Duodenal mucosa (tissue), 2 donors: ENCODE measurements at regions not wholly inside any gene's neighbourhood (a gene's known extent, or its start where the extent isn't known, plus 50 kb on each side); places are given as distances from the start of the nearest gene placed in this dataset.

Experiments
- H3K27ac ChIP-seq: one replicate; pipeline ENCODE4 v1.7.0; 2013; ENCODE audit warnings: low read depth, low read length
- H3K27me3 ChIP-seq, 2 donors: one replicate each; pipeline ENCODE4 v1.7.0; 2013; ENCODE audit warnings: low read length in 2 of 2, control low read depth in 1 of 2; ENCODE audit not compliant: insufficient read depth in 2 of 2, control insufficient read depth in 1 of 2
- H3K36me3 ChIP-seq, 2 donors: one replicate each; pipeline ENCODE4 v1.7.0; 2013; ENCODE audit warnings: low read length in 2 of 2, control low read depth in 1 of 2; ENCODE audit not compliant: insufficient read depth in 2 of 2, control insufficient read depth in 1 of 2
- H3K4me1 ChIP-seq, 2 donors: one replicate each; pipeline ENCODE4 v1.7.0; 2013; ENCODE audit warnings: low read length in 2 of 2, control low read depth in 1 of 2; ENCODE audit not compliant: insufficient read depth in 2 of 2, control insufficient read depth in 1 of 2
- H3K4me3 ChIP-seq, 2 donors: one replicate each; pipeline ENCODE4 v1.7.0; 2013; ENCODE audit warnings: low read length in 2 of 2, low read depth in 1 of 2
- H3K9ac ChIP-seq, 2 donors: one replicate each; pipeline ENCODE4 v1.7.0; 2013; ENCODE audit warnings: low read length in 2 of 2, low read depth in 1 of 2
- H3K9me3 ChIP-seq, 2 donors: one replicate each; pipeline ENCODE4 v1.7.0; 2013; ENCODE audit warnings: low read length in 2 of 2, control low read depth in 1 of 2; ENCODE audit not compliant: control insufficient read depth in 1 of 2

DNA sequence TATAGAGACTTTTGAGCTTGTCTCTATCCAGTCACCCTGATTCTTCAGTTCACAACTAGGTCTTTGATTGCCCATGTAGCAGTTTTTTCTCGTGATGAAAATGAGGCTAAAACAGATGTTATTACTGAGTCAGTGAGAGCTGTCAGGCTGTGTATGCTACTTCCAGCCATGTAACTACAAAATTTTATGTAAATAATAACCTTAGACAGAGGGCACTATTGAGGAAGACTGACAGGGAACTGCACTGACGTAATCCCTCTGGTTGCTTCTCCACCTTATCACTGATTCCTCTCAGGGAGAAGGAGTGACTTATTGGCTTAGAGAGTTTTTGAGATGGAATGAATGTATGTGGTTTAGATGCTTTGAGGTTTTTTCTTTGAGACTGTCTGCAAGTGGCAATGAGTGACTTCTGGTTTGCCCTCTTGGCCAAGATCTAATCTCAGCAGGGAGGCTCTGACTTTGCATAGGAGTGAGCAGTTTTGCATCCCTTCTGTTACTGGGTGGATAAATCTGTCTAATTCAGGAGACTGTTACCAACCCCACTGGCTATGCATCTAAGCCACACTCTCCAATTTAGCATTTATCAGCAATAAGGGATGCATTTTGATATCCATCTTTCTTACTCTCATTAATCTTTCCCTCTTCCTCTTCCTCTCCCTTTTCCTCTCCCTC is 555.2 kb upstream of the FANCL start:
- no peaks in the 10 kb centered on the region for H3K36me3 ChIP-seq
- H3K4me3 ChIP-seq: no peak overlapping the region
- H3K27ac ChIP-seq: no peak overlapping the region
- no peaks in the 10 kb centered on the region for H3K9me3 ChIP-seq
- H3K27me3 ChIP-seq: no peaks in the 10 kb centered on the region
- no peaks in the 10 kb centered on the region for H3K4me1 ChIP-seq
- H3K9ac ChIP-seq: no peak overlapping the region

DNA sequence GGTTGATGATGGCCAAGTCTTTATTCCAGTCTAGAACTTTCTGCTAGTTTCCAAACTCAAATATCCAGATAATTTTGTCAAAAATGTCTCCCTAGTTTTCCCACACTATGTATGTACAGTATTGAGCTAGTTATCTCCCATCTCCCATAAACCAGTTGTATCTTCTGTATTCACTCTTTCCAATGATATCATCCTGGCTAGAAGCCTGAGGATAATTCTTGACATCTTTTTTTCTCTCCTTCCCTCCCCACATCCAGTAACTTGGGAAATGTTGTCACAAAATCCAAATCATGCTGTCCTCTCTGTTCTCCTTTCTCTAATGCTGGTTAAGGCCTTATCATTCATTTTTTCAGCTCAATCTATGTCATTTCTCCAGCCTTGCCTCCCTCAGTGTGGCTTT is 553.8 kb upstream of the FANCL start:
- no peak overlapping the region for H3K27ac ChIP-seq
- no peaks in the 10 kb centered on the region for H3K36me3 ChIP-seq
- no peak overlapping the region for H3K9ac ChIP-seq
- no peaks in the 10 kb centered on the region for H3K27me3 ChIP-seq
- H3K4me1 ChIP-seq: no peaks in the 10 kb centered on the region
- no peak overlapping the region for H3K4me3 ChIP-seq
- H3K9me3 ChIP-seq: no peaks in the 10 kb centered on the region

- Histone ChIP-seq H3K9ac (no peak overlapping the region), H3K27me3 (no peaks in the 10 kb centered on the region), H3K4me3 (no peak overlapping the region), H3K27ac (no peak overlapping the region), H3K4me1 (no peaks in the 10 kb centered on the region), H3K9me3 (no peaks in the 10 kb centered on the region), H3K36me3 (no peaks in the 10 kb centered on the region)
Observed at GRCh38 chr2:58794103-58794502, 553.0 kb upstream of the FANCL start.

GRCh38 chr2:58788402-58788801 is 547.3 kb upstream of the FANCL start:
- Histone ChIP-seq H3K4me3 (no peak overlapping the region), H3K27ac (no peak overlapping the region), H3K9ac (no peak overlapping the region), H3K27me3 (no peaks in the 10 kb centered on the region), H3K36me3 (no peaks in the 10 kb centered on the region), H3K4me1 (no peaks in the 10 kb centered on the region), H3K9me3 (no peaks in the 10 kb centered on the region)

GRCh38 chr2:58770846-58771245 is 529.7 kb upstream of the FANCL start:
- Histone ChIP-seq H3K27me3 (no peaks in the 10 kb centered on the region), H3K27ac (no peak overlapping the region), H3K36me3 (no peaks in the 10 kb centered on the region), H3K4me3 (no peak overlapping the region), H3K9ac (no peak overlapping the region), H3K9me3 (no peaks in the 10 kb centered on the region), H3K4me1 (no peaks in the 10 kb centered on the region)

DNA sequence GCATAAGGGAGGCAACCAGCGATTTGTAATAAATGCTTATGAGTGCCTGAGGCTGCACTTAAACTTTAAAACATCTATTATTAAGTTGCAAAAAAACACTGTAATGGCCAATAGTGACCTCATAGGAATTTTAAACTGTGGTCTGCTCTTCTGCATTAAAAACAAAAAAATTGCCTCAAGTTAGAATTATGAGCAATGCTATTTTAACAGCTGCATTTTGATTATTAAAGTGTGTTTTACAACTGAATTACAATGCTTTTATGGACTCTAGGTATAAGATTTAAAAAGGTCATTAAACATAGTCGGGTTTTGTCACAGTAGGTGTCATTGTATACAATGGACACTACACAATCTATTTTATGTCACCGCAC is 528.7 kb upstream of the FANCL start:
- Histone ChIP-seq H3K4me3 (no peak overlapping the region), H3K27me3 (no peaks in the 10 kb centered on the region), H3K36me3 (no peaks in the 10 kb centered on the region), H3K27ac (no peak overlapping the region), H3K9me3 (no peaks in the 10 kb centered on the region), H3K9ac (no peak overlapping the region), H3K4me1 (no peaks in the 10 kb centered on the region)

GRCh38 chr2:58769111-58769863 is 528.2 kb upstream of the FANCL start:
- no peaks in the 10 kb centered on the region for H3K9me3 ChIP-seq
- H3K27me3 ChIP-seq: no peaks in the 10 kb centered on the region
- no peaks in the 10 kb centered on the region for H3K4me1 ChIP-seq
- no peak overlapping the region for H3K4me3 ChIP-seq
- no peak overlapping the region for H3K9ac ChIP-seq
- H3K27ac ChIP-seq: no peak overlapping the region
- H3K36me3 ChIP-seq: no peaks in the 10 kb centered on the region

- H3K36me3 ChIP-seq: no peaks in the 10 kb centered on the region
- H3K4me3 ChIP-seq: no peak overlapping the region
- H3K27ac ChIP-seq: no peak overlapping the region
- no peaks in the 10 kb centered on the region for H3K27me3 ChIP-seq
- no peak overlapping the region for H3K9ac ChIP-seq
- H3K4me1 ChIP-seq: no peaks in the 10 kb centered on the region
- no peaks in the 10 kb centered on the region for H3K9me3 ChIP-seq
Observed at GRCh38 chr2:58768715-58769080, 527.6 kb upstream of the FANCL start.

DNA sequence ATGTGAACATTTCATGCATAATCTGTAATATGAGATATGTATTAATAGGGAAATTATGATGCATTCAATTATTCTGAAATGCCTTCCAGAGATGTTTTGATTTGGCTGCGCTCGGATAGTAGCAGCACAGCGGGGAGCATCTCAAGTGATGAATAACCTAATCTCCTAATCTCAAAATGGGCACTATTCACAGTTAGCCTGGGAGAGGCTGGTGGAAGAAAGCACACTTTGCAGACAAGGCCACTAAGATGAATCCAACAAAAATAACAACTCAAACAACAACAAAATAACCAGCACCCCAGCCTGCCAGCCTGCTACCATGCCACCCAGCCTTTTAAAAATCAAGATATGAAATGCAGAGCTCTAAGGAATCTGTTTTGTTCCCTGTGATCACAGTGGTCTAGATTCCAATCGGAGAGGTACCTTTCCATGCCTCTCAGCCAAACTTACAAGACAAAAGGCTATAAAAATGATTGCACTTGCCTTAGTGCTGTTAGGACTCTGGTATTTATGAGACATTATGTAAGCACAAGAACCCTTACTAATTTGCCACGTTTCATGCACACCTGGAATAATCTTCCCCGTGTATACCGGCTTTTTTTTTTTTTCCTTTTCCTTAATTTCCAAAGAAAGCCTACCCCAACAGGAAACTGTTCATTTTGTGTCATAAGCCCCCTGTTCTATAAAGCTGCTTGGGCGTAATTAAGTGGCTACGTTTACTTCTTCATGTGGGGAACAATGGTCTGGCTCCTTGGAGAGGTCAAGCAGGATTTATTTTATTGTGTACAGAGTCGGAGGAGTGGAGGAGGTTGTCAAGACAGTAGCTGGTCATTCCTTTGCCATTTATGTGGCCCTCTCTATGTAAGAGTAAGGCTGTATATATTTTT is 526.9 kb upstream of the FANCL start:
- Histone ChIP-seq H3K36me3 (no peaks in the 10 kb centered on the region), H3K4me1 (no peaks in the 10 kb centered on the region), H3K27ac (no peak overlapping the region), H3K9ac (no peak overlapping the region), H3K27me3 (no peaks in the 10 kb centered on the region), H3K9me3 (no peaks in the 10 kb centered on the region), H3K4me3 (no peak overlapping the region)
